Esophagus squamous epithelium (tissue), 5 donors: ENCODE measurements at regions not wholly inside any gene's neighbourhood (a gene's known extent, or its start where the extent isn't known, plus 50 kb on each side); places are given as distances from the start of the nearest gene placed in this dataset.

Experiments
- DNase-seq: peaks from one replicate; lab custom pipeline; 2025; lab: John Stamatoyannopoulos, UW
- H3K27ac ChIP-seq, 4 donors: fragments of 200-600 bp; sonication (generic); one replicate each; pipeline ENCODE4 v1.5.1; 2016 to 2019; ENCODE audit warnings: mild to moderate bottlenecking in 1 of 4
- H3K27me3 ChIP-seq, 4 donors: fragments of 200-600 bp; sonication (generic); 1 replicate in 3 of 4; 2 replicates in 1 of 4; pipeline versions ENCODE4 v1.5.1 to v1.6.0; 2017 to 2021; ENCODE audit warnings: antibody characterized with exemption in 1 of 4
- H3K36me3 ChIP-seq, 3 donors: fragments of 200-600 bp; sonication (generic); one replicate each; pipeline ENCODE4 v1.5.1; 2016 to 2019
- H3K4me1 ChIP-seq, 3 donors: fragments of 200-600 bp; sonication (generic); one replicate each; pipeline ENCODE4 v1.5.1; 2017 to 2019
- H3K4me3 ChIP-seq, 4 donors: fragments of 200-600 bp; sonication (generic); 1 replicate in 3 of 4; 2 replicates in 1 of 4; pipeline ENCODE4 v1.5.1; 2016 to 2019; ENCODE audit warnings: mild to moderate bottlenecking in 2 of 4, moderate library complexity in 1 of 4
- H3K9me3 ChIP-seq, 3 donors: fragments of 200-600 bp; sonication (generic); one replicate each; pipeline ENCODE4 v1.5.1; 2016 to 2019
- POLR2A ChIP-seq, 4 donors: fragments of 450-650 bp; IDR thresholded peaks; one replicate each; pipeline ENCODE4 v1.6.1; 2017; ENCODE audit warnings: antibody characterized with exemption in 4 of 4, mild to moderate bottlenecking in 4 of 4, moderate library complexity in 3 of 4
- WGBS, 2 donors: methylation state at CpG; one replicate each; pipeline ENCODE4 v1.1.5; 2018; 5-methylcytosine and 5-hydroxymethylcytosine counted together
- intact Hi-C: fragments of 100-400 bp; cut with DNase I; formaldehyde crosslinking; loops from one replicate; pipeline ENCODE4 v1.15.0; 2022
- TF ChIP-seq, protein P1 (sequence below), 6 experiments: fragments of 450-650 bp in 4 of 6; fragments of 200-600 bp in 2 of 6; sonication (generic) in 2 of 6; IDR thresholded peaks; one replicate each; pipeline ENCODE4 v1.5.1; 2016 to 2019; ENCODE audit warnings: antibody characterized with exemption in 6 of 6, mild to moderate bottlenecking in 4 of 6, moderate library complexity in 4 of 6
- donor health status: DM: yes; HTN: yes; CAD: no.

DNA sequence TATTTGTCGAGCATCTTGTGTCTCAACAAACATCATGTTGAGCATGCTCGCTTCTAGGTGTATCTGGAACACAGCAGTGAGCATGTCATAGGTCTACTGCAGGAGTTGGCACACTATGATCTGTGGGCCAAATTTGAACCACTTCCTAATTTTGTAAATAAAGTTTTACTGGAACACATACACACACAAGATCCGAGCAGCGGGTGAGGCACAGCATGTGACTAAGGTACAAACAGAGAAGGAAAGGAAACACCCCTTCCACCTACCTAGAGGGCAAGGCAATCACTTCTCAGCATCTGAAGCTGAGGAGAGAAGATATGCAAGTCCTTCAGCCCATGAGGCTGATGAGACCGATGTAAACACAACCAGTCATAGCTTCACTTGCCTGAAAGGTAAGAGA is 200.4 kb downstream of the MED10 start:
- Histone ChIP-seq H3K4me1 (no peaks in the 10 kb centered on the region), H3K36me3 (no peaks in the 10 kb centered on the region), H3K9me3 (no peaks in the 10 kb centered on the region), H3K4me3 (no peak overlapping the region), H3K27ac (no peak overlapping the region), H3K27me3 (no peaks in the 10 kb centered on the region)
- intact Hi-C loops, result no loop called here
- no peak for DNase-seq
- WGBS, 2 donors, result 81 to 82% methylated on average over 5 of the region's 5 CpGs
- TF ChIP-seq, protein P1, sequence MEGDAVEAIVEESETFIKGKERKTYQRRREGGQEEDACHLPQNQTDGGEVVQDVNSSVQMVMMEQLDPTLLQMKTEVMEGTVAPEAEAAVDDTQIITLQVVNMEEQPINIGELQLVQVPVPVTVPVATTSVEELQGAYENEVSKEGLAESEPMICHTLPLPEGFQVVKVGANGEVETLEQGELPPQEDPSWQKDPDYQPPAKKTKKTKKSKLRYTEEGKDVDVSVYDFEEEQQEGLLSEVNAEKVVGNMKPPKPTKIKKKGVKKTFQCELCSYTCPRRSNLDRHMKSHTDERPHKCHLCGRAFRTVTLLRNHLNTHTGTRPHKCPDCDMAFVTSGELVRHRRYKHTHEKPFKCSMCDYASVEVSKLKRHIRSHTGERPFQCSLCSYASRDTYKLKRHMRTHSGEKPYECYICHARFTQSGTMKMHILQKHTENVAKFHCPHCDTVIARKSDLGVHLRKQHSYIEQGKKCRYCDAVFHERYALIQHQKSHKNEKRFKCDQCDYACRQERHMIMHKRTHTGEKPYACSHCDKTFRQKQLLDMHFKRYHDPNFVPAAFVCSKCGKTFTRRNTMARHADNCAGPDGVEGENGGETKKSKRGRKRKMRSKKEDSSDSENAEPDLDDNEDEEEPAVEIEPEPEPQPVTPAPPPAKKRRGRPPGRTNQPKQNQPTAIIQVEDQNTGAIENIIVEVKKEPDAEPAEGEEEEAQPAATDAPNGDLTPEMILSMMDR (IDR thresholded peaks at IDR 0.05), result no peak
- TF ChIP-seq POLR2A (IDR thresholded peaks at IDR 0.05), result no peak

DNA sequence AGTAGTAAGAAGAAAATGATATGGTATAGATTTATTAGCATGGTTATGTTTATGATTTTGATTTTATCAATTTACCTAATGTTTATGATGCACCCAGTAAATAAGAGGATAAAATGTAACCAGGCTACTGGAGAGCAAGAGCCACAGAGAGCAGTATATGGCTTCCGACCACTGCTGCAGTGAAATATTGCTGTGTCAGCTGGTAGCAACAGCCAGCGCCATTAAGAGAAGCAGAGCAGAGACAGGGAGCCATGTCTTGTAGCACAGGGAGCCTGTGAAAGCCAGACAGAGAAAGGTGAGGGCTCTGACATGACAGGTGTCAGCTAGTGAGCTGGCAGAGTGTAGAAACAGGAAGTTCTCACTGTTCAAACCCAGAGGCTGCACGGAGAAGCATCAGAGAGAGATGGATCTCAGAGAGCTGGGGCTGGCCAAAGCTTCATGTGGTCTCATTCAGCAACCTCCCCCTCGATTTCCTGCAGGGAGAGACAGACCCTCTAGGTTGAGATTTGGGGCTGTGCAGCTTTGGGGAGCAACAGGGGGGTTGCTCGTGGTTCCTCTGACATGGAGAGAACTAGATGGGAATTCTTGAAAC is 202.1 kb downstream of the MED10 start:
- Histone ChIP-seq H3K27me3 (no peaks in the 10 kb centered on the region), H3K9me3 (no peaks in the 10 kb centered on the region), H3K36me3 (no peaks in the 10 kb centered on the region), H3K4me3 (no peak overlapping the region), H3K4me1 (no peaks in the 10 kb centered on the region), H3K27ac (no peak overlapping the region)
- intact Hi-C loops, result no loop called here
- TF ChIP-seq POLR2A (IDR thresholded peaks at IDR 0.05), result no peak
- TF ChIP-seq, protein P1 (IDR thresholded peaks at IDR 0.05), result no peak
- WGBS, 2 donors, result 48 to 61% methylated on average over 5 of the region's 5 CpGs
- DNase-seq, result no peak

DNA sequence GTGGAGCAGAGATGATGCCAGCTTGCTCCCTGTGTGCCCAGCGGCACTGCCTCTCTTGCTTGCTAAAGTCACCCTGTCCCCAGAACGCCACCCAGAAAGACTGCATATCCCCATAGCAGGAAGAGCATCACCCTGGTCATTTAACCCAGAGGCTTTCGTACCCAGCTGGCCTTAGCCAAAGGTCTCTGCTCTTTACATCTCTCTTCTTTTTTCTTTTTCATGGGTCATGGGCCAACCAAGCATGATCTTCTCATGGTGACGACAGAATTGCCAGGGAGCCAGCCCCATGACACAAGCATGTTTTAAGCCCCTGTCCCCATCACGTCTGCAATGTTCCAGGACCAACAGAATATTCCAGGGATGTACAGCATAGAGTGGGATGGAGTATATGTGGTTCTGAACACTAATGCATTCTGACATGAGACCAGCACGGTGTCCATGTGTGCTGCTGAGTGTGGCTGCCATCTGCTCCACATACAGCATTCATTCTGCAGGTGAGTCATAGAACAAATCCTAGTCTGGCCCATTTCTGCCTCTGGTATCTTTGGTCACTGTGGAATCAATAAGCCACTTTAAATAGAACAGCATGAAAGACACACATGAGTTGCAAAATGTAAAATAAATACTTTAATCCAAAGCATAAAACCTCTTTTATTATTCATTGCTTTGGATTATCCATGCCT is 203.0 kb downstream of the MED10 start:
- no peaks in the 10 kb centered on the region for H3K4me1 ChIP-seq
- intact Hi-C loops, result no loop called here
- H3K27me3 ChIP-seq, result no peaks in the 10 kb centered on the region
- no peak overlapping the region for H3K27ac ChIP-seq
- H3K36me3 ChIP-seq, result no peaks in the 10 kb centered on the region
- no peak overlapping the region for H3K4me3 ChIP-seq
- no peak for DNase-seq
- H3K9me3 ChIP-seq, result no peaks in the 10 kb centered on the region
- TF ChIP-seq, protein P1 (IDR thresholded peaks at IDR 0.05), result no peak
- no peak for TF ChIP-seq POLR2A (IDR thresholded peaks at IDR 0.05)
- 64 to 80% methylated on average over 6 of the region's 6 CpGs for WGBS, 2 donors

DNA sequence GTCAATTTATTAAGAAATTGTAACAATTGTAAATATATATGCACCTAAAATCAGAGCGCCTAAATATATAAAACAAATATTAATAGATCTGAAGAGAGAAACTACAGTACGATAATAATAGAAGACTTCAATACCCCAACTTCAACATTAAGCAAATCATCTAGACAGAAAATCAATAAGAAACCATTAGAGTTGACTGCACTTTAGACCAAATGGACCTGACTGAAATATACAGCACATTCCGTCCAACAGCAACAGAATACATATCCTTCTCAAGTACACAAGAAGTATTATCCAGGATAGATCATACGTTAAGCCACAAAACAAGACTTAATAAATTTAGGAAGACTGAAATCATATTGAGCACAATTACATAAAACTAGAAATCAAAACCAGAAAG is 208.7 kb downstream of the MED10 start:
- 74 to 75% methylated on average over 4 of the region's 4 CpGs for WGBS, 2 donors
- Histone ChIP-seq H3K9me3 (no peaks in the 10 kb centered on the region), H3K27ac (no peak overlapping the region), H3K4me3 (no peak overlapping the region), H3K27me3 (no peaks in the 10 kb centered on the region), H3K4me1 (no peaks in the 10 kb centered on the region), H3K36me3 (no peaks in the 10 kb centered on the region)
- TF ChIP-seq, protein P1 (IDR thresholded peaks at IDR 0.05), result no peak
- TF ChIP-seq POLR2A (IDR thresholded peaks at IDR 0.05), result no peak
- no peak for DNase-seq
- intact Hi-C loops, result no loop called here

DNA sequence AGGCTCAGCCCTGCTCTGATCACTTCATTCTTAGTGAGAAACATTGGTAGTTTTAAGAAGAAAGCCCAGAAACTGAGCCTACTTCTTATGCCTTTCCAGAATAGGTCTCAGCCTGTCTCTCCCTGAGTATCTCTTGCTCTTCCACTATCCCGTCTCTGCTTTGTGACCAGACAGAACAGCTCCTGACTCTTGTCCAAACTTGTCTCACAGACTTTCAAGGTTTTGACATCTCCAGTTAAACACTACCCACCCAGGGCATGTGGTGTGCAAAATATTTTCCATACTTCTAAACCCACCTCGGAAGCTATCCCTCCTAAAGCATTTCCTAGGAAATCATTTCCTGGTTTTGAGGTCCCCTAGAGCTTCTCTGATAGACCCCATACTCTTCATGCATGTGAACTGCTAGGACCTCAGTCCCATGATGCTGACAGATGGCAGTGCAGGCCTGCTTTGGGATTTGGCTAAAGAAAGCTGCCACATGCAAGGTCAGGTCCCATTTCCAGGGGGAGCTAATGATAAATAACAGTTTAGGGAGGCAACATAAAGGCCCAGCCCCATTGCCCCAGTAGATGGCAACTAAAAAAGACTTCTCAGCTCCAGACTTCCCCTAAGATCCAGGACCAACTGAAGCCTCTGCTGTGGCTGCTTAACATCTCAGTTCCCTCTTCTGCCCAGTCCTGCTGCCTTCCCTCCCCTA is 211.5 kb downstream of the MED10 start:
- intact Hi-C loops, result no loop called here
- H3K4me1 ChIP-seq, result no peaks in the 10 kb centered on the region
- peaks cover 0 to 8% (median 0%) of the 10 kb centered on the region in 4 donors for H3K27me3 ChIP-seq
- H3K27ac ChIP-seq, result no peak overlapping the region
- no peak overlapping the region for H3K4me3 ChIP-seq
- TF ChIP-seq, protein P1 (IDR thresholded peaks at IDR 0.05), result no peak
- TF ChIP-seq POLR2A (IDR thresholded peaks at IDR 0.05), result no peak
- WGBS, 2 donors, result 41 to 74% methylated on average over 2 of the region's 2 CpGs
- DNase-seq, result no peak
- no peaks in the 10 kb centered on the region for H3K9me3 ChIP-seq
- H3K36me3 ChIP-seq, result no peaks in the 10 kb centered on the region
